ACHN (cell line): ENCODE measurements at regions not wholly inside any gene's neighbourhood (a gene's known extent, or its start where the extent isn't known, plus 50 kb on each side); places are given as distances from the start of the nearest gene placed in this dataset.

ENCODE experiments used
- DNase-seq: peaks from one replicate; pipeline ENCODE4 v3.0.0-alpha.2; 2015
- in situ Hi-C: cut with HindIII; loops from 2 replicates; pipeline ENCODE4 v1.10.0; 2017; ENCODE audit warnings: low sequenced_read_pairs, low pct_ligation_motif_present, low pct_unique_long_range_greater_than_20kb

DNA sequence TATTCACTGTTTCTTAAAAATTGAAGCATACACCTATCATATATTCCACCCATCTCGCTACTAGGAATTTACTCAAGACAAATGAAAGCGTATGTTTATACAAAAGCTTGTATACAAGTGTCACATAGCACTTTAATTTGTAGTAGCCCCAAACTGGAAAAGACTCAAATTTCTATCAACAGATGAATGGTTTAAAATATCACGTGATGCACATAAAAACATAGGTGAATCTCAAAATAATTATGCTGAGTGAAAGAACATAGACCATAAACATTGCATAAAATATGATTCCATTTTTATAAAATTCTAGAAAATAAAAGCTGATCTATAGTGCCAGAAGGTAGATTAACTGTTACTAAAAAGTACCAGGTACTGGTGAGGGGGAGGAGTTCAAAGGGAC, 392.9 kb upstream of the LRATD1 start:
- no peak for DNase-seq
- in situ Hi-C loops: no loop called here

DNA sequence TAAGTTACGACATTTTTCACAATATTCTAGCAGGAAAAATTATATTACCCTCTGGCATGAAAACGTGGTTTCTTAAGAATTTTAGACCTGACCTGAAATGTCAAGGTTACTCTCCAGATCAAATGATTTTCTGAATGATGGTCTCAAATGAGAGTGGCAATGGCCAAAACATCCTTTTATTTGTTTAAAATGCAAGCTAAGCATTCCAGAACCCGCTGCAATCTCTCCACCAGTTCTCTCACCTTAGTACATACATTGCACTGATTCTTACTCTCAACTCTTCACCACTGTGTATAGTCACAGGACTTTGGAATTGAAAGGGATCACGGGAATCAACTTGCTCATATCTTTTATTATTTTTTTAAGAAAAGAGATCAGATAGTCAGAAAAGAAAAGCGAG, 391.6 kb upstream of the LRATD1 start:
- in situ Hi-C loops: no loop called here
- DNase-seq: no peak

DNA sequence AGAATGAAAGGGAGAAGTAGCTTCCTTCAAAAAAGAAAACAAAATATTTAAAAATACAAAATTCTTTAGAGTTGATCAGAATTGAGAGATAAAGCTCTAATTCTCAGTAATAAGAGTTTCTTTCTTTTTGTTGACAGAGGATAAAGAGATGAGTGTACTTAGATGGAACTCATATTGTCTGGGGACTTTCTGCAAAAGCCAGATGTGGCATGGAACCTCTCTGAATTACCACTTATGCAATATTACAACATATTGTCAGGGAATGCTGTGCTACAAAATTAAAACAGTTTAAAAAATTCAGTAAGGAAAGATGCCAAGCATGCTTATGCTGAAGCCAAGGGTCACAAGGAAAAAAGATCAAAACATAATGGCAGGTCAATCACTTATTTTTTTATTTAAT, 386.6 kb upstream of the LRATD1 start:
- in situ Hi-C loops: no loop called here
- DNase-seq: no peak

DNA sequence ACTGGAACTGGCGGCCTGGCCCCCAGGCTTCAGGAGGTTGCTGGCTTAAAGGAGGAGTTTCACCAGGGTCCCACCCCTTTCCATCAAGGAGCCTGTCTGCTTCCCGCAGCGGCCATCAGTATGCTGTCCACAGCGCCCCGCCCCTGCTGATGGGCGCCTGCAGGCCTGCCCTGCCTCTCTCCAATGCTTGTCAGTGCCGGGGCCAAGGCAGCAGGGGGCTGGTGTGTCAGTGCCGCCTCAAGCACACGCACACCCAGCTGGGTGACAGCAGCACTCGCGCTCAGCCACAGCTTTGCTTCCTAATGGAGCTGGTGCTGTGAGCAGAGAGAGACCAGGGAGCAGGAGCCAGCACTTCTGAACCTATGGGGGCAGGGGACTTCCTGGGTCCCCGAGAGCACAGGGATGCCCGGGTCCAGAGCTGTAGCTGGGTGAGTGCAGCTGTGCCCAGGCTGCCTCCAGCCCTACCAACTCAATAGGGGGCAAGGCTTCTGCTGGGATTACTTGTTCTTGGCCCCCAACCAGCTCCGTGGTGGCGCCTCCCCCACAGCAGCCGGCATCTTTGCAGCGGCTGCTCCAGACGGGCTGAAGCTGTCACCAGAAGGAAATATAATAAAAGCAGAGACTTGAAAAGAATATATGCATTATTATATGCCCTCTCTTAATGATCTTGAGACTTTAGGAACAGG, 377.2 kb upstream of the LRATD1 start:
- no peak for DNase-seq
- in situ Hi-C loops: no loop called here

DNA sequence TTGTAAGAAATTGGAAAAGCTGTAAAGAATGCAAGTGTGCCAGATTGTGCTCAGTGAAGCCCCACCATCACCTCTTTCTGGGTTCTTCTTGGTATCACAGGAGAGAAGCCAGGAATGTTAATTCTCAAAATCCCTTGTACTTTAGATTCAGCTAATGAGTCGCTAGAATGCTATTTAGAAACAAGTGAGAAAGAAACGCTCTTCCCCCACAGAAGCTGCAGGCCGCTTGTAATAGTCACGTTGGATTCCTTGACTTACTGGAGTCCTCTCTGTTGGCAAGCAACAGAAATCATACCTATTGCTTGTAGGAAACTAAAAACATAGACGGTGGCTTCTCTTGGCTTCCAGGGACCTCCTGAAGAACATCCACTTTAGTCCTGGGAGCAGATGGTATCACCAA, 375.6 kb upstream of the LRATD1 start:
- in situ Hi-C loops: no loop called here
- DNase-seq: no peak

DNA sequence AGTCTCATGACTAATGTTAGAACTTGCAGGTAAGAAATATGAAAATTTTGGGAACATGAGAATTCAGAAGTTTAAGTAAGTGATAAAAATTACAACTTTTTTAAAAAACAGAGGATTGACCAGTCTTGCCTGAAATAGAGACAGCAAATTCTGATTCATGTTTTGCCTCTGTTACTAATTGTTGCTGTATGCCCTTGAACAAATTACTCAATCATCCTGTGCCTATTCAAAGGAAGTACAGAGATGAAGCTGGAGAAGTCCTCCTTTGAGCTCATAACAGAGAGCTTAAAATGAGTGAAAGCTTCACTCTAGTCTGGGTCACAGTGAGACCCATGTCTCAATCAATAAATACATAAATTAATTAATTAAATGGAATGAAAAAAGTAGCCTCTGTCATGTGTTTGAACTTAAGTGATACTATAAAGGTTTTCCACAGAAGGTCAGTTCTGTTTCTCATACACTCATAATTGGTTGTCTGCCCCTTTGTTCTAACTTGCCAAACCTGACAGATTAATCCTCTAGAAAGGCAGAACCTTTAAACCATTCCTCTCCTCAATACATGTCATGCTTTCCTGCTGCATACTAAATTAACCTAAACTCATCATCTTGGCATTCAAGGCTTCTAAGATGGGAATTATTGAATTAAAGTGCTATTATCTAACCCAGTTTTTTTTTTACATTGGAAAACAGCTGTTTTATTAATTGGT, 374.6 kb upstream of the LRATD1 start:
- in situ Hi-C loops: no loop called here

DNA sequence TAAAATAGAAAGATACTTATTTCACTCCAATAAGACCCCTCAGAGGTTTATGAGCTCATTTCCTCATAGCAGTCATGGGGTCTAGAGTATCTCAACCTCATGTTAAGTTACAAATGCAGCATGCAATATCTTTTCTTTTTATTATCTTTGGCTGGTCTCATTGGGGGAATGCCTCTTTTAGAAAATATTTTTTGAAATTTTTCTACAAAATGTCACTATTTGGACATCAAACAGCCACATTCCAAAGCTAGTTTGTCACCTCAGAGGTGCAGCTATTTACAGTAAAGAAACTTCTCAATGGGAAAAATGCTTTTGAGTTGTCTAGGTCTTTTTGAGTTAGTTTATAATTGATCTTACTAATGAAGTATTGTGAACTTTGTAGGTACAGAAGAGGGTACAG, 370.7 kb upstream of the LRATD1 start:
- DNase-seq: no peak
- in situ Hi-C loops: no loop called here

More for the DNA sequence above, 374.6 kb upstream of the LRATD1 start:
- DNase-seq: no peak

DNA sequence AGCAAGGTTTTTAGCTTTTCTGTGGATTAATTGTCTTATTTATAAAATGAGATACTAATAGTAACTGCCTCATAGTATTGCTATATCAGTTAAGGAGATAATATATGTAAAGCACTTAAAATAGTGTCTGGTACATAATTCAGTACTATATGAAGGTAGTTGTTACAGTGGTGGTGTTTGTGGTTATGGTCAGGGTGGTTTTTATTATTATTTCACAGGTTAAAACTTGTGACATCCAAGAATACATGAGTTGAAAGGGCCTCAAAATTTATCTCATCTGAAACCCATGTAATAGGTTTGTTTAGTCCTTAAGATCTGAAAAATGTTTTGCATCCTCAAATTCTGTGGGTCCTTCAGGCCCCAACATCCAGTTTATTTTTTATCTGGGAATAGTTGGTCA, 369.5 kb upstream of the LRATD1 start:
- in situ Hi-C loops: no loop called here
- no peak for DNase-seq

DNA sequence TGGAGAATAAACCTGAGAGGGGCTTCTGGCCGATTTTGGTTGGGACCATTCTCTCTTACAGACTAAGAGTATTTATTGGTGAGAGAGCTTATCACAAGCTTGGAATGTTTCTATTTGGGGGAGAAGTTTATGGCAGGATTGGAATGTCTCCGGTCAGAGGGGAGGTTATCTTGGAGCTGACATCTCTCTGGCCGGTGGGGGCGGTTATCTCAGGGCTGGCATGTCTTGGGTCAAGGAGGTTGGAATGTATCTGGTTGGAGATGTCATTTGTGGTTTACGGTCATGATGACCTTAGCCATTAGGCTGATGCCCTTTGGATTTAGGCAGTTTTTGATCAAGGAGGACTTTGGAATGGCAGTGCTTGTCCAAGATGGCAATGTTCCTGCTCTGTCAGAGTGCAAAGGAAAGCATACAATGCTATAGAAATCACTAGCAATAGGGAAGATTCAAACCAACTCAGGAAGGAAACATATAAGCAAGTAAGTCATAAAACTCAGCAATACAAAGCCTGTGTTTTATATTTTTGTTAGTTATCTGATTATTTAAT, 362.4 kb upstream of the LRATD1 start:
- DNase-seq: no peak
- in situ Hi-C loops: no loop called here

DNA sequence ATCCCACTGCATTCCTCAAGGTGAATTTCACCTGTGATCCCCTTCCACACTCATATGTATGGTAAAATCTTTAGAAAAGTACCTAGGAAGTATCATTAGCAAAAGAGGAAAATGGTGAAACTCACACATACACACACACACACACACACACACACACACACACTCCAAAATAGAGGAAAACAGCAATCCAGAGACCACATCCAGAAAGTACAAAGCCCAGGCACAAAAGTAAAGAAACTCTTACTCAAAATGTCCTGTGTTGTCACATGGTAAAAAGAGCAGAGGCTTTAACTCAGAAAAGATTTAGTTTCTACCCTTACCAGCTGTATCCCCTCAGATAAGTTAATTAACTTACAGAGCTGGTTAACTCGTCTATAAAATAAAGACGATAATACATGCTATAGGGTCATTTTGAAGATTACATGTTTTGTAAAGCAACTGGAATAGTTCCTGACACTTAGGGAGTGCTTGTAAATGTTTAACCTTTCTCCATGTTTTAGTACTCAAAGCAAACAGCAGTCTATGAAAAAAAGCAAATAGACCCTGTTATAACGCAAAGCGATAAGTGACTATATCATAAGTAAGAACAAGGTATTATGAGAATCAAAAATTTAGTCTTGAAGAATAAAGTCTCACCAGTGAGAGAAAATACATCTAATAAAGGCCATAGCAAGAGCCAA, 360.0 kb upstream of the LRATD1 start:
- no peak for DNase-seq
- in situ Hi-C loops: no loop called here

DNA sequence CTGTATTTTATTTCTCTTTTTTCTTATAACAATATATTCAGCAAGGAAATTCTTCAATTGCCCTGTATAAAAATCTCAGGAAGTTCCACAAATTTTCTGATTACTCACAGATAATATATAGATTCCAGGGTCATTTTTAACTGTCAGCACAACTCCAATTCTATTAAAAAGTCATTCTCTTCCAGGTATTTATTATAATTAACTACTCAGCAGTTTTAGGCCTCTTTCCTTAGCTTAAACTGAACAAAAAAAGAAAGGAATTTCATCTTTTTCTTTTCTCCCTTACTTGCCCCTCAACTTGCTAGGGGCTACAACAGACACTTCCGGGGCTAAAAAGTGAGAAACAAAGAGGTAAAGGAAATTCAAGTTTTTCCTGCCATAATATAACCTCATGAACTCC, 358.9 kb upstream of the LRATD1 start:
- no peak for DNase-seq
- in situ Hi-C loops: no loop called here

DNA sequence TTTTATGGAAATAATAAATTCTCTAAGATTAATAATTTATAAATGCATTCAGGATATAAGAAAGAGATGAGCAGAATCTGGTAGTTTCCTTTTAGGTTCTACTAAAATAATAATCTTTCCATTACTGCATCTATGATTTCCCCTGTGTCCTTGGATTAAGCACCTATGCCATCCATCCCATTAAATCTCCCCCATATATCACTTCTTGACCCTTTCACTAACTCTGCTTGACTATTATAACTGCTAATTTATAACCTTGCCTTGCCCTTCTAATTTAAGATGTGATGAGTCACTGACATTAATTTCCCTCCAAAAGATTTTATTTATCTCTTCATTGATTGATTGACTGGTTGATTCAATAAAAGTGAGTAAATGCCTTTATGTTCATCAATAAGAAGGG, 348.3 kb upstream of the LRATD1 start:
- in situ Hi-C loops: no loop called here
- no peak for DNase-seq

DNA sequence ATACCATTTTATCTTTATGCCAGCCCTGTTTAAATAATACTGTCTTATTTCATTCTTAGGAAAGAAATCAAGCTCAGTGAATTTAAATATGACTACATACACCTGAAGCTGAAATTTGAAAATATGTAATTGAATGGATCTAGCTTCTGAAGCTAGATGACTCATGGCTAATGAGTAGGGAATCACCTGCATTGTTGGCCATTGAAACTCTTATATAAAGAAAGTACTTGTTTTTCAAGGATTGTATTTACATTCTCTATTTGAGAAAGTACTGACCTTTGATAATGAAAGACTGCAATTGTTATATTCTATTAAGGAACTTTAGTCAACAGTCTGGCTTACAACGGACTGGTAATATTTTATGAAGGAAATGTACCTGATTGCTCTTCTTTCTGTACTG, 346.7 kb upstream of the LRATD1 start:
- DNase-seq: no peak
- in situ Hi-C loops: no loop called here

DNA sequence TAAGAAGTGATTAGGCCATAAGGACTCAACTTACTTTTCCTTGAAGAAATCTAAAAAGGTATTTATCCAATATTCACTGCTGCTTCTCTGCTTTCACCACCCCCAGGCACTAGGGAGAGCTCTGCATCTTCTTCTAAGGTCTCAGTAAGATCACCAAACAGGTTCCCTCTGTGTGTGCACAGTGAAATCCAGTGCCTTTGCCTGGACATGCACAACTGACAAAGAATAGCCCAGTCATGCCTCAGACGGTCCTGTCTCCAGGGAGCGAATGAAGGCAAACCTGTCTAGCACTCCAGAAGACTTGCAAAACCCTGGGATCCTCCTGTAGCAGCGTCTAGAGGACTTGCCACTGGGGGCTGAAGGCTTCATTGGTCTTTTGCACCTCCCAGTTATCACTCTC, 344.5 kb upstream of the LRATD1 start:
- in situ Hi-C loops: no loop called here
- DNase-seq: no peak

DNA sequence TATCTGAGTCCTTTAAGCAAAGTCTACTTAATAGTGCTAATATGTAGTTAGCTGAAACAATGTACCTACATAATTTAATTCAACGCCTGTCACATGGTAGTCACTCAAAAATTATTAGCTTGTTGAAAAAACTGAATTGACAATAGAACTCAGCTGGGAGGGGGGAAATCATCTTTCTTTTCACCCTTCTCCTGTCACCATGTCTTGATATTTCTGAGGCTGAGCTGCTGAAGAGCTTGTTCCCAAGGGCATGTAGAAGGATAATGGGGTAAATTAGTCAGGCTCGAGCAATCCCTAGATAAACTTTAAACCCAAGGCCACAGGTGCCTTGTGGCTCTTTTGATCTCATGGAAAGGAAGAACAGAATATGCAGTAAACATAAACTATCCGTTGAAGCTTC, 339.6 kb upstream of the LRATD1 start:
- in situ Hi-C loops: no loop called here

DNA sequence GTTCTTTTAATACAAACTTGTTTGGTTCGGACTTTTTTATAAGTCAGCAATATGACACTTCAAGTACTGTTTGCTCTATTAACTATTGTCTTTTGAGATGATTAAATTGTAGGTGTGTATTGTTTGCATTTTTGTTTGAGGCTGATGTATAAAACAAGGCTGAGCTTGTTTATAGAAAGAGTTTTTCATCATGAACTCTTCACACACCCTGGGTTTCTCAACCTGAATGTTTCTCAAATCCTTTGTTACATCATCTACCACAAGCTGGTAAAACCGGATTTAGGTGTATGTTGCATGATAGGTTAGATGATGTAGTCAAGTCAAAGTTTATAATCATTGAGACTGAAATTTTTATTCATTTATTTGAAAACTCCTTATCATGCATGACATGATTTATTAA, 335.2 kb upstream of the LRATD1 start:
- no peak for DNase-seq
- in situ Hi-C loops: no loop called here

More for the DNA sequence above, 339.6 kb upstream of the LRATD1 start:
- DNase-seq: no peak

DNA sequence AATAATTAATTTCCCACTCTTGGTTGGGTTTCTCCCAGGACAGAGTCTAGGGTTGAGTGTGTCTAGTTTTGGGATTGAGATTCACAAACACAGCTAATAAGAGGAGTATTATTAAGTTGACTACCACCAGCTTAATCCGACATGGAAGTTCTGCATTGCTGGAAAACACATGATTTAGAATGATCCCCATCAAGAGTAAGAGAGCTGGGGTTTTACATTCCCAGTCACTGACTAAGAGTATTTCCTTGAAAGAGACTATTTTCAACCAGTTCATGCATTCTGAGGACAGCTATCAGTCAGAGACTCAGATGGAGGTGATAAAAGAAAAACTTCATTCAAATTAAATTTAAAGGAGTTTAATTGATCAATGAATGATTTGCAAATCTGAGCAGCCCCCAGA, 334.6 kb upstream of the LRATD1 start:
- in situ Hi-C loops: no loop called here
- no peak for DNase-seq

DNA sequence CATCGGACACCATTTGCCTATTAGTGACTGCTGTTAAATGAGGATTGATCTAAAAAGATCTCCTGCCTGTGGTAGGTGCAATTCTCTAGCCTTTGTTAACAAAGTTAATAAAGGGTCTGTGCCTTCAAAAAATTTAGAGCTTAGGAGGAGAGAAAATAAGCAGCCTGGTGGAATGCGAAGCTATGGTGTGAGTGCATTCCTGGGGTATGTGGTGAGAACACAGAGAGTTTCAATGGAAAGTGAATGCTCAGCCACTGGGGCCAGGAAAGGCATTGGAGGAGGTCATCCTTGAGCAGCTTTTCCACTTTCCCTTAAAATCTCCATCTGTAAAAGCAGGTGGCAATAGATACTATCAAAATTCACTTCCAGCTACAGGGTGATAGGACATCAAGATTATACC, 331.2 kb upstream of the LRATD1 start:
- in situ Hi-C loops: no loop called here

DNA sequence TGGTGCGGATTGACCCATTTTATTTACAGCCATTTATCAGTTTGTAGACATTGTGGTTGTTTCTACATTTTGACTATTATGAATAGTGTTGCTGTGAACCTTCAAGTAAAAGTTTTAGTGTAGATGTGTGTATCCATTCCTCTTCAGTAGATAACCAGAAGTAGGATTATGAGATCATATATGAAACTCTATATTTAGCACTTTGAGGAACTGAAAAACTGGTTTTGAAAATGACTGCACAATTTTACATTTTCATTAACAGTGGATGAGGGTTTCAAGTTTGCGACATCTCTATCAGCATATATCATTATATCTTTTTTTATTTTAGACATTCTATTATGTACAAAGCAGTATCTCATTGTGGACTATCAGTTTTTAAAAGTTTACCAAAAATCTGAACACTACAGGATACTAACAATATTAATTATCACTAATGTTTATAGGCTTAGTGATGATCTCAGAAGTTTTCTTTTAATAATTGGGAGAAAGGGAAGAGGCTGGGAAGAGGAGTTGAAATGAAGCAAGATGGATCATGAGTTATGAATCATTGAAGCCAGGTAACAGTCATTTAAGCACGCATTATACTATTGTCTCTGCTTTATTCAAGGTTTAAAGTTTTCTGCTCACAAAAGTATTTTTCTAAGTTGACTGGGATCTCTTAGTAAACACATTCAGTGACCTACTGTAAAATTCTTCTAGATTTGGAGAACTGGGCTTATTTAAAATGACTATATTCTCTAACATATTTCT, 329.0 kb upstream of the LRATD1 start:
- no peak for DNase-seq
- in situ Hi-C loops: no loop called here

More for the DNA sequence above, 331.2 kb upstream of the LRATD1 start:
- no peak for DNase-seq
